ENCODE measurements at regions not wholly inside any gene's neighbourhood (a gene's known extent, or its start where the extent isn't known, plus 50 kb on each side); places are given as distances from the start of the nearest gene placed in this dataset.
"Not testable (repeated sequence)": the region's sequence is repeated elsewhere in the genome, so short reads cannot be mapped to it uniquely, and the experiment has no call there.

- DNase-seq (ENCODE audit: low read depth) = no peak
Measured at GRCh38 chr5:40277161-40277906, 402.4 kb upstream of the PTGER4 start.

- no peak for DNase-seq (ENCODE audit: low read depth)
Measured at GRCh38 chr5:40276426-40277102, 403.2 kb upstream of the PTGER4 start.

GRCh38 chr5:40274568-40274967 lies 405.1 kb upstream of the PTGER4 start:
- DNase-seq (ENCODE audit: low read depth) = no peak

GRCh38 chr5:40273936-40274335 lies 405.8 kb upstream of the PTGER4 start:
- peak; percentile 19 for DNase-seq (ENCODE audit: low read depth)

GRCh38 chr5:40271476-40271875 lies 408.2 kb upstream of the PTGER4 start:
- DNase-seq (ENCODE audit: low read depth) = no peak

GRCh38 chr5:40270274-40270845 lies 409.4 kb upstream of the PTGER4 start:
- no peak for DNase-seq (ENCODE audit: low read depth)

GRCh38 chr5:40268088-40268487 lies 411.6 kb upstream of the PTGER4 start:
- no peak for DNase-seq (ENCODE audit: low read depth)

GRCh38 chr5:40266952-40267351 lies 412.8 kb upstream of the PTGER4 start:
- no peak for DNase-seq (ENCODE audit: low read depth)

- no peak for DNase-seq (ENCODE audit: low read depth)
Measured at GRCh38 chr5:40261984-40262383, 417.7 kb upstream of the PTGER4 start.

GRCh38 chr5:40260361-40260760 lies 419.4 kb upstream of the PTGER4 start:
- DNase-seq (ENCODE audit: low read depth) = no peak

- no peak for DNase-seq (ENCODE audit: low read depth)
Measured at GRCh38 chr5:40258222-40258621, 421.5 kb upstream of the PTGER4 start.

- no peak for DNase-seq (ENCODE audit: low read depth)
Measured at GRCh38 chr5:40240671-40241070, 439.0 kb upstream of the PTGER4 start.

- peak; percentile 51 for DNase-seq (ENCODE audit: low read depth)
Measured at GRCh38 chr5:40240111-40240510, 439.6 kb upstream of the PTGER4 start.

- no peak for DNase-seq (ENCODE audit: low read depth)
Measured at GRCh38 chr5:40238066-40238745, 441.5 kb upstream of the PTGER4 start.

GRCh38 chr5:40235471-40236400 lies 444.0 kb upstream of the PTGER4 start:
- DNase-seq (ENCODE audit: low read depth) = peak; percentile 28

GRCh38 chr5:40233268-40233667 lies 446.4 kb upstream of the PTGER4 start:
- DNase-seq (ENCODE audit: low read depth) = peak; percentile 69

- DNase-seq (ENCODE audit: low read depth) = no peak
Measured at GRCh38 chr5:40227931-40228330, 451.8 kb upstream of the PTGER4 start.

- no peak for DNase-seq (ENCODE audit: low read depth)
Measured at GRCh38 chr5:40227366-40227765, 452.3 kb upstream of the PTGER4 start.

GRCh38 chr5:40226906-40227305 lies 452.8 kb upstream of the PTGER4 start:
- no peak for DNase-seq (ENCODE audit: low read depth)

GRCh38 chr5:40225147-40225546 lies 454.6 kb upstream of the PTGER4 start:
- not testable (repeated sequence) for DNase-seq (ENCODE audit: low read depth)

GRCh38 chr5:40224421-40224820 lies 455.3 kb upstream of the PTGER4 start:
- DNase-seq (ENCODE audit: low read depth) = peak; percentile 72
